Naive thymus-derived CD4-positive, alpha-beta T cell (primary cell): ENCODE measurements at regions not wholly inside any gene's neighbourhood (a gene's known extent, or its start where the extent isn't known, plus 50 kb on each side); places are given as distances from the start of the nearest gene placed in this dataset.

Experiments
- ATAC-seq: fragments of 150-1000 bp; cut with Tn5 transposase; 2 replicates; pipeline ENCODE4 v1.10.0; 2021; ENCODE audit warnings: mild to moderate bottlenecking, moderate library complexity
- CTCF ChIA-PET: fragments of 350-600 bp; sonication (Branson Sonifier 250); formaldehyde crosslinking; loops from one replicate; lab custom pipeline; 2021; ENCODE audit warnings: antibody characterized with exemption; lab: Charles Lee
- POLR2A ChIA-PET: fragments of 350-600 bp; sonication (Branson Sonifier 250); formaldehyde crosslinking; loops from one replicate; lab custom pipeline; 2021; ENCODE audit warnings: antibody characterized with exemption, inconsistent platforms; lab: Charles Lee
- DNase-seq, 9 donors: peaks; one replicate each; pipeline versions ENCODE4 v3.0.0 to v3.0.0-alpha.2; 2020 to 2022; ENCODE audit warnings: mixed read lengths in 1 of 9
- H3K27ac ChIP-seq: one replicate; pipeline ENCODE4 v1.7.0; 2013; ENCODE audit warnings: mild to moderate bottlenecking, low read depth, low read length, moderate library complexity
- H3K27me3 ChIP-seq, 2 donors: one replicate each; pipeline ENCODE4 v1.7.0; 2013; ENCODE audit warnings: low read length in 2 of 2, mild to moderate bottlenecking in 2 of 2, moderate library complexity in 2 of 2; ENCODE audit not compliant: control insufficient read depth in 2 of 2, insufficient read depth in 2 of 2
- H3K36me3 ChIP-seq, 3 experiments: 1 replicate in 2 of 3; 2 replicates in 1 of 3; pipeline ENCODE4 v1.7.0; 2013; ENCODE audit warnings: low read length in 3 of 3, mild to moderate bottlenecking in 3 of 3, moderate library complexity in 1 of 3; ENCODE audit not compliant: insufficient read depth in 3 of 3, control insufficient read depth in 2 of 3
- H3K4me1 ChIP-seq, 2 donors: one replicate each; pipeline ENCODE4 v1.7.0; 2013; ENCODE audit warnings: low read length in 2 of 2, mild to moderate bottlenecking in 2 of 2, moderate library complexity in 1 of 2; ENCODE audit not compliant: control insufficient read depth in 2 of 2, insufficient read depth in 2 of 2
- H3K4me3 ChIP-seq: 2 replicates; pipeline ENCODE4 v1.7.0; 2013; ENCODE audit warnings: mild to moderate bottlenecking, low read length
- H3K9me3 ChIP-seq, 3 experiments: 1 replicate in 2 of 3; 2 replicates in 1 of 3; pipeline ENCODE4 v1.7.0; 2013; ENCODE audit warnings: low read length in 3 of 3; ENCODE audit not compliant: control insufficient read depth in 2 of 3
- H3K27ac Mint-ChIP-seq, 9 donors: one replicate each; pipeline ENCODE4 v1.8.0; 2020 to 2022; ENCODE audit warnings: mixed read lengths in 9 of 9, mild to moderate bottlenecking in 8 of 9, moderate library complexity in 5 of 9, inconsistent platforms in 2 of 9
- H3K27me3 Mint-ChIP-seq, 5 donors: one replicate each; pipeline ENCODE4 v1.8.0; 2021 to 2022; ENCODE audit warnings: mixed read lengths in 5 of 5, mild to moderate bottlenecking in 1 of 5
- H3K36me3 Mint-ChIP-seq, 5 donors: one replicate each; pipeline ENCODE4 v1.8.0; 2020 to 2022; ENCODE audit warnings: mixed read lengths in 5 of 5, mild to moderate bottlenecking in 3 of 5, inconsistent platforms in 1 of 5
- H3K4me1 Mint-ChIP-seq, 7 donors: one replicate each; pipeline ENCODE4 v1.8.0; 2020 to 2022; ENCODE audit warnings: mixed read lengths in 7 of 7, mild to moderate bottlenecking in 3 of 7, inconsistent platforms in 1 of 7
- H3K4me3 Mint-ChIP-seq, 10 donors: one replicate each; pipeline ENCODE4 v1.8.0; 2020 to 2022; ENCODE audit warnings: mild to moderate bottlenecking in 10 of 10, mixed read lengths in 10 of 10, moderate library complexity in 6 of 10, inconsistent platforms in 2 of 10
- H3K9me3 Mint-ChIP-seq, 11 donors: one replicate each; pipeline ENCODE4 v1.8.0; 2020 to 2022; ENCODE audit warnings: mixed read lengths in 11 of 11, mild to moderate bottlenecking in 4 of 11, inconsistent platforms in 1 of 11, moderate library complexity in 1 of 11
- intact Hi-C, 2 donors: fragments of 100-400 bp; cut with micrococcal nuclease; formaldehyde crosslinking; loops; one replicate each; pipeline ENCODE4 v1.15.1; 2023

DNA sequence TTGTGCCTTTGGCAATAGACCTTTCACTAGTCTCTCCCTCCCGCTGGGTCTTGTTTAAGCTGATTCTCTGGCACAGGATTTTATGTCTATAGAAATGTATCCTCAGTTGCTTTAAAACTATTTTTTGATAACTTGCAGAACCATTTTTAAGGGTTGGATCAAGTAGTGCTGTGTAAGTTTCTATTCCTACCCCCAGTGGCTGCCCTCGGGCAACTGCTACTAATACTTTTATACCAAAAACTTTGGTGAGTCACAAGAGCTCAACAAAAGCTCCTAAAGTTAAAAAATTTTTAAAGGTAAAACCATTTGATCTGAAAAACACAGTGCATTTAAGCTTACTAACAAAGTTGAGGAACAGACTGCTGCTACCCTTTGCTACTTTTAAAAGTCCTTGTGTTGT is 1460.6 kb upstream of the PCDH7 start:
- intact Hi-C loops: no loop called here
- POLR2A ChIA-PET: no interaction called here

GRCh38 chr4:29262986-29263385 is 1457.2 kb upstream of the PCDH7 start:
- Histone ChIP-seq H3K36me3 (no peaks in the 10 kb centered on the region), H3K4me1 (no peaks in the 10 kb centered on the region), H3K27ac (no peak overlapping the region), H3K9me3 (no peaks in the 10 kb centered on the region), H3K4me3 (no peak overlapping the region), H3K27me3 (no peaks in the 10 kb centered on the region)
- Mint-ChIP-seq H3K36me3 (peaks cover 0 to 6% (median 0%) of the 10 kb centered on the region in 5 donors), H3K4me1 (no peaks in the 10 kb centered on the region), H3K9me3 (peaks cover 3 to 19% (median 11%) of the 10 kb centered on the region in 11 donors), H3K27me3 (no peaks in the 10 kb centered on the region), H3K27ac (no peak overlapping the region), H3K4me3 (no peak overlapping the region)
- ATAC-seq (no peak), DNase-seq (no peak)
- ChIA-PET CTCF (no interaction called here), POLR2A (no interaction called here)
- intact Hi-C loops: no loop called here

More for the DNA sequence above, 1460.6 kb upstream of the PCDH7 start:
- Histone ChIP-seq H3K36me3 (no peaks in the 10 kb centered on the region), H3K4me3 (no peak overlapping the region), H3K27me3 (no peaks in the 10 kb centered on the region), H3K4me1 (no peaks in the 10 kb centered on the region), H3K27ac (no peak overlapping the region), H3K9me3 (no peaks in the 10 kb centered on the region)
- Mint-ChIP-seq H3K36me3 (peaks cover 0 to 6% (median 0%) of the 10 kb centered on the region in 5 donors), H3K4me1 (no peaks in the 10 kb centered on the region), H3K27ac (no peak overlapping the region), H3K9me3 (peaks cover 6 to 24% (median 15%) of the 10 kb centered on the region in 11 donors), H3K27me3 (no peaks in the 10 kb centered on the region), H3K4me3 (no peak overlapping the region)
- CTCF ChIA-PET: no interaction called here
- DNase-seq (no peak), ATAC-seq (no peak)

GRCh38 chr4:29276150-29276549 is 1444.0 kb upstream of the PCDH7 start:
- Histone ChIP-seq H3K36me3 (no peaks in the 10 kb centered on the region), H3K4me1 (no peaks in the 10 kb centered on the region), H3K4me3 (no peak overlapping the region), H3K27ac (no peak overlapping the region), H3K9me3 (no peaks in the 10 kb centered on the region), H3K27me3 (no peaks in the 10 kb centered on the region)
- POLR2A ChIA-PET: no interaction called here
- DNase-seq (no peak), ATAC-seq (no peak)
- Mint-ChIP-seq H3K27me3 (no peaks in the 10 kb centered on the region), H3K4me3 (no peak overlapping the region), H3K36me3 (no peaks in the 10 kb centered on the region), H3K4me1 (no peaks in the 10 kb centered on the region), H3K27ac (no peak overlapping the region), H3K9me3 (peaks cover 0 to 24% (median 7%) of the 10 kb centered on the region in 11 donors)
- intact Hi-C loops: no loop called here
- CTCF ChIA-PET: no interaction called here

- Histone ChIP-seq H3K4me3 (no peak overlapping the region), H3K4me1 (no peaks in the 10 kb centered on the region), H3K36me3 (no peaks in the 10 kb centered on the region), H3K27ac (no peak overlapping the region), H3K9me3 (no peaks in the 10 kb centered on the region), H3K27me3 (no peaks in the 10 kb centered on the region)
- intact Hi-C loops: no loop called here
- Mint-ChIP-seq H3K4me3 (no peak overlapping the region), H3K27me3 (no peaks in the 10 kb centered on the region), H3K36me3 (no peaks in the 10 kb centered on the region), H3K27ac (no peak overlapping the region), H3K9me3 (peaks cover 1 to 18% (median 7%) of the 10 kb centered on the region in 11 donors), H3K4me1 (no peaks in the 10 kb centered on the region)
- ChIA-PET CTCF (no interaction called here), POLR2A (no interaction called here)
- DNase-seq: no peak
- no peak for ATAC-seq
These were observed 1442.8 kb upstream of the PCDH7 start for GRCh38 chr4:29277381-29277780.

DNA sequence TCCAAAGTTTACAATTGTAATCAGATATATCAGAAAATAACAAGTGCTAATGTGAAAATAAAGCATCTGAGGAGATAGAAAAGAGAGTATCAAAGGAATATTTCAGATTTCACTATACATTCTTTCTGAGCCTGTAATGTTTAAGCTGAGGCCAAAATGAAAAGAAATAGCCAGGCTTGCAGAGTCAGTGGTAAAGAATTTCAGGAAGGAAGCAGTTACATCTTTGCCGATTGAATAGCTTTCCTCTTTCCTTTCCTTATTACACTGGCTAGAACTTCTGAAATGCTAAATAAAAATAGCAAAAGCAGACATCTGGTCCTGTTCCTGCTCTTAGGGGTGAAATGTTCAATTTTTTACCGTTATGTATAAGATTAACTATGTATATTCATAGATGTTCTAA is 1441.6 kb upstream of the PCDH7 start:
- Mint-ChIP-seq H3K27me3 (no peaks in the 10 kb centered on the region), H3K27ac (no peak overlapping the region), H3K4me3 (no peak overlapping the region), H3K4me1 (no peaks in the 10 kb centered on the region), H3K36me3 (no peaks in the 10 kb centered on the region), H3K9me3 (peaks cover 0 to 20% (median 7%) of the 10 kb centered on the region in 11 donors)
- no peaks in the 10 kb centered on the region for H3K9me3 ChIP-seq
- DNase-seq (no peak), ATAC-seq (no peak)
- H3K4me3 ChIP-seq: no peak overlapping the region
- ChIA-PET POLR2A (no interaction called here), CTCF (interaction anchor here (0.5 kb wide), 1 partner anchor 32 kb away, joined by 4 read pairs; no protein-coding TSS in a partner anchor)
- H3K36me3 ChIP-seq: no peaks in the 10 kb centered on the region
- H3K4me1 ChIP-seq: no peaks in the 10 kb centered on the region
- no peaks in the 10 kb centered on the region for H3K27me3 ChIP-seq
- intact Hi-C loops: no loop called here
- H3K27ac ChIP-seq: no peak overlapping the region

- H3K27me3 Mint-ChIP-seq: no peaks in the 10 kb centered on the region
- no peaks in the 10 kb centered on the region for H3K36me3 Mint-ChIP-seq
- Histone ChIP-seq H3K36me3 (no peaks in the 10 kb centered on the region), H3K27me3 (no peaks in the 10 kb centered on the region), H3K4me1 (no peaks in the 10 kb centered on the region), H3K4me3 (no peak overlapping the region), H3K27ac (no peak overlapping the region), H3K9me3 (no peaks in the 10 kb centered on the region)
- H3K4me3 Mint-ChIP-seq: no peak overlapping the region
- H3K4me1 Mint-ChIP-seq: no peaks in the 10 kb centered on the region
- ChIA-PET POLR2A (no interaction called here), CTCF (no interaction called here)
- intact Hi-C loops: no loop called here
- DNase-seq (no peak), ATAC-seq (no peak)
- H3K27ac Mint-ChIP-seq: no peak overlapping the region
- peaks cover 0 to 25% (median 4%) of the 10 kb centered on the region in 11 donors for H3K9me3 Mint-ChIP-seq
These were observed 1431.1 kb upstream of the PCDH7 start for GRCh38 chr4:29289118-29289517.

- ATAC-seq: no peak
- intact Hi-C loops: no loop called here
- Mint-ChIP-seq H3K4me3 (no peak overlapping the region), H3K36me3 (no peaks in the 10 kb centered on the region), H3K9me3 (peaks cover 0 to 22% (median 5%) of the 10 kb centered on the region in 11 donors), H3K27ac (no peak overlapping the region), H3K27me3 (no peaks in the 10 kb centered on the region), H3K4me1 (no peaks in the 10 kb centered on the region)
- no peak for DNase-seq
- Histone ChIP-seq H3K36me3 (no peaks in the 10 kb centered on the region), H3K4me3 (no peak overlapping the region), H3K27ac (no peak overlapping the region), H3K9me3 (peaks cover 0 to 4% (median 0%) of the 10 kb centered on the region in 3 experiments), H3K4me1 (no peaks in the 10 kb centered on the region), H3K27me3 (no peaks in the 10 kb centered on the region)
- POLR2A ChIA-PET: no interaction called here
- CTCF ChIA-PET: no interaction called here
These were observed 1424.9 kb upstream of the PCDH7 start for GRCh38 chr4:29295280-29295679.
